GM18502 (cell line): ENCODE measurements at regions not wholly inside any gene's neighbourhood (a gene's known extent, or its start where the extent isn't known, plus 50 kb on each side); places are given as distances from the start of the nearest gene placed in this dataset.
"Not testable (repeated sequence)": the region's sequence is repeated elsewhere in the genome, so short reads cannot be mapped to it uniquely, and the experiment has no call there.

Experiments used
- ATAC-seq: cut with Tn5 transposase; IDR thresholded peaks from one replicate; pipeline ENCODE4 v1.9.1; 2021; ENCODE audit warnings: mild to moderate bottlenecking; ENCODE audit not compliant: unreplicated experiment, poor library complexity

- not testable (repeated sequence) for ATAC-seq
These were observed 945.2 kb downstream of the SPATA31A7 start for GRCh38 chr9:62135022-62135421.

GRCh38 chr9:62145648-62146047 lies 955.8 kb downstream of the SPATA31A7 start:
- ATAC-seq, result not testable (repeated sequence)
